ENCODE measurements at regions not wholly inside any gene's neighbourhood (a gene's known extent, or its start where the extent isn't known, plus 50 kb on each side); places are given as distances from the start of the nearest gene placed in this dataset.

DNA sequence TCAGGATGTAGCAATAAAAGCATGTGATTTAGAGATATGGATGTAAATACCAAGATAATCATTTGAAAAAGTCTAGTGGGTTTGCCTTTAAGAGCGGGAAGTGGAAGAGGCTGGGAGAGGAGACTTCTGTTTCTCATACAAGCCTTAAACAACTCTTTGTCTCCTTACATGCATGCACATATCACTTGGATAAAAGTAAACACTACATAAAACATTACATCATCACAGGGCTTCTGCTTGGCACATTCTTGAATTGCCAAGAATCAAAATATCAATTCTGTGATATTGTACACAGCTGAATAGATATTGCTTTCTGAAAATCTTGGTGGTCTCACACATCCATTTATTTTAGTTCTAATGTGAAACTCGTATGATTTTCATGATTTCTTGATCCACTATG is 57.6 kb downstream of the FOXD1 start:
- TF ChIP-seq, protein P1, sequence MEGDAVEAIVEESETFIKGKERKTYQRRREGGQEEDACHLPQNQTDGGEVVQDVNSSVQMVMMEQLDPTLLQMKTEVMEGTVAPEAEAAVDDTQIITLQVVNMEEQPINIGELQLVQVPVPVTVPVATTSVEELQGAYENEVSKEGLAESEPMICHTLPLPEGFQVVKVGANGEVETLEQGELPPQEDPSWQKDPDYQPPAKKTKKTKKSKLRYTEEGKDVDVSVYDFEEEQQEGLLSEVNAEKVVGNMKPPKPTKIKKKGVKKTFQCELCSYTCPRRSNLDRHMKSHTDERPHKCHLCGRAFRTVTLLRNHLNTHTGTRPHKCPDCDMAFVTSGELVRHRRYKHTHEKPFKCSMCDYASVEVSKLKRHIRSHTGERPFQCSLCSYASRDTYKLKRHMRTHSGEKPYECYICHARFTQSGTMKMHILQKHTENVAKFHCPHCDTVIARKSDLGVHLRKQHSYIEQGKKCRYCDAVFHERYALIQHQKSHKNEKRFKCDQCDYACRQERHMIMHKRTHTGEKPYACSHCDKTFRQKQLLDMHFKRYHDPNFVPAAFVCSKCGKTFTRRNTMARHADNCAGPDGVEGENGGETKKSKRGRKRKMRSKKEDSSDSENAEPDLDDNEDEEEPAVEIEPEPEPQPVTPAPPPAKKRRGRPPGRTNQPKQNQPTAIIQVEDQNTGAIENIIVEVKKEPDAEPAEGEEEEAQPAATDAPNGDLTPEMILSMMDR (IDR thresholded peaks at IDR 0.05; ENCODE audit: borderline replicate concordance) = no peak
- Histone ChIP-seq H3K36me3 (no peaks in the 10 kb centered on the region), H3K27me3 (ENCODE audit: low read depth) (peaks cover 78% of the 10 kb centered on the region), H3K9me3 (replicated peaks) (peaks cover 6% of the 10 kb centered on the region), H3K27ac (replicated peaks) (no peak overlapping the region), H3K4me3 (no peak overlapping the region), H3K4me1 (no peaks in the 10 kb centered on the region)
- intact Hi-C loops (cut with micrococcal nuclease) = no loop called here
- DNase-seq = no peak

DNA sequence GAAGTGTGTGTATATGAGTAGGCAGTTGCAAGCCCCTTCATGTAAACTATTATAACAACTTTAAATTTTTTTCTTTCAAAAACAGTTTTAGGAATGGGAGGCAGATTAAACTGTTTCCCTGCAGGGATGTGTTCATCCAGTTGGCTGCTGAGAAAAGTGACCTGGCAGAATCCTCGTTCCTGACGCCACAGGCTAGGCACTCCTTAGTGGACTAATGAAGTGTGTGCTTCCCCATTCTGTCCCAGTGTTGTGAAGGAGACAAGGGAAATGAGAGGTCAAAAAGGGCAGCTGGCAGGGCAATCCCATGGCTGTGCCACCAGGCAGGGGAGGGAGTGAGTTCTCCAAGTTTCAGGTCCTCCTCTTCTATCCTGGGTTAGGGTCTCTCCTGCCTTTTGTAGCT is 59.8 kb downstream of the FOXD1 start:
- no peak for DNase-seq
- peaks cover 26% of the 10 kb centered on the region for H3K9me3 ChIP-seq (replicated peaks)
- H3K4me3 ChIP-seq = no peak overlapping the region
- H3K27ac ChIP-seq (replicated peaks) = no peak overlapping the region
- peaks cover 88% of the 10 kb centered on the region for H3K27me3 ChIP-seq (ENCODE audit: low read depth)
- no peaks in the 10 kb centered on the region for H3K4me1 ChIP-seq
- intact Hi-C loops (cut with micrococcal nuclease) = no loop called here
- H3K36me3 ChIP-seq = no peaks in the 10 kb centered on the region
- TF ChIP-seq, protein P1 (IDR thresholded peaks at IDR 0.05; ENCODE audit: borderline replicate concordance) = no peak

DNA sequence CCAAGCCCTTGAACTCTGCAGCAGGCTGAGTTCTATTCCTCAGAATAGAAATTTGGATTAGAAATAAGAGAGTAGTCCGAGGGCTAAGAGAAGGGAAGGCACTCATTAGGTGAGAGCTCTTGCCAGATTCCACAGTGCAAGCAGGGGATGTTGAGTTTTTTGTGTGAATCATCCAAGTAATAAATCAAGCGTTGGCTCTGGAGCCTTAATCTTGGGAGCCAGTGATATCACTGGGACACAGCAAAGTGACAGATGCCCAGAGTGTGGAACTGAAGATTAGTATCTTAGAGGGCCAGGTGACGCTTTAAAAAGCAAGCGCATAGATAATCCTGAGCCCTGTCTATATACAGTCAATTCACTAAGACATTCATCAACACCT is 60.3 kb downstream of the FOXD1 start:
- intact Hi-C loops (cut with micrococcal nuclease) = no loop called here
- H3K36me3 ChIP-seq = no peaks in the 10 kb centered on the region
- DNase-seq = no peak
- H3K4me3 ChIP-seq = no peak overlapping the region
- peaks cover 26% of the 10 kb centered on the region for H3K9me3 ChIP-seq (replicated peaks)
- no peaks in the 10 kb centered on the region for H3K4me1 ChIP-seq
- H3K27ac ChIP-seq (replicated peaks) = no peak overlapping the region
- TF ChIP-seq, protein P1 (IDR thresholded peaks at IDR 0.05; ENCODE audit: borderline replicate concordance) = no peak
- peaks cover 93% of the 10 kb centered on the region for H3K27me3 ChIP-seq (ENCODE audit: low read depth)

GRCh38 chr5:73387601-73388305 is 60.8 kb downstream of the FOXD1 start:
- no peak for DNase-seq
- peaks cover 96% of the 10 kb centered on the region for H3K27me3 ChIP-seq (ENCODE audit: low read depth)
- TF ChIP-seq, protein P1 (IDR thresholded peaks at IDR 0.05; ENCODE audit: borderline replicate concordance) = no peak
- no peak overlapping the region for H3K27ac ChIP-seq (replicated peaks)
- H3K36me3 ChIP-seq = no peaks in the 10 kb centered on the region
- peaks cover 26% of the 10 kb centered on the region for H3K9me3 ChIP-seq (replicated peaks)
- H3K4me1 ChIP-seq = no peaks in the 10 kb centered on the region
- intact Hi-C loops (cut with micrococcal nuclease) = no loop called here
- H3K4me3 ChIP-seq = no peak overlapping the region

GRCh38 chr5:73387149-73387591 is 61.4 kb downstream of the FOXD1 start:
- H3K9me3 ChIP-seq (replicated peaks) = peaks cover 26% of the 10 kb centered on the region
- H3K27ac ChIP-seq (replicated peaks) = no peak overlapping the region
- peaks cover 3% of the 10 kb centered on the region for H3K4me1 ChIP-seq
- intact Hi-C loops (cut with micrococcal nuclease) = no loop called here
- TF ChIP-seq, protein P1 (IDR thresholded peaks at IDR 0.05; ENCODE audit: borderline replicate concordance) = no peak
- peaks cover 98% of the 10 kb centered on the region for H3K27me3 ChIP-seq (ENCODE audit: low read depth)
- no peak overlapping the region for H3K4me3 ChIP-seq
- DNase-seq = no peak
- no peaks in the 10 kb centered on the region for H3K36me3 ChIP-seq
